H1 (cell line): ENCODE measurements at regions not wholly inside any gene's neighbourhood (a gene's known extent, or its start where the extent isn't known, plus 50 kb on each side); places are given as distances from the start of the nearest gene placed in this dataset.
"Not testable (repeated sequence)": the region's sequence is repeated elsewhere in the genome, so short reads cannot be mapped to it uniquely, and the experiment has no call there.

Experiments
- CTCF ChIA-PET: fragments of 300-600 bp; sonication (Branson Sonifier 250); formaldehyde crosslinking; loops from one replicate; lab custom pipeline; 2021; ENCODE audit not compliant: partially characterized antibody; lab: Charles Lee
- POLR2A ChIA-PET: fragments of 300-600 bp; sonication (Branson Sonifier 250); formaldehyde crosslinking; loops from one replicate; lab custom pipeline; 2021; ENCODE audit warnings: inconsistent platforms; ENCODE audit not compliant: partially characterized antibody; lab: Charles Lee
- DNase-seq, 2 experiments: peaks; one replicate each; pipeline versions ENCODE4 v3.0.0 to v3.0.0-alpha.2; 2010 to 2022; ENCODE audit warnings: low spot score in 2 of 2, low read depth in 1 of 2, mixed read lengths in 1 of 2
- FAIRE-seq: peaks from 2 replicates; lab custom pipeline; 2011; peaks lifted over from hg19 to GRCh38; lab: Jason Lieb, UNC
- H2AFZ ChIP-seq: 2 replicates; pipeline ENCODE4 v1.8.1; 2012; ENCODE audit warnings: low read length, inconsistent platforms
- H2AK5ac ChIP-seq: 2 replicates; pipeline ENCODE4 v1.6.1; 2013; ENCODE audit warnings: low read depth, low read length
- H2BK120ac ChIP-seq: replicated peaks from 2 replicates; pipeline ENCODE3; 2013; ENCODE audit warnings: low read depth, low read length, inconsistent platforms
- H2BK12ac ChIP-seq: 2 replicates; pipeline ENCODE4 v1.6.1; 2013; ENCODE audit warnings: low read depth, low read length
- H2BK15ac ChIP-seq: 2 replicates; pipeline ENCODE4 v1.6.1; 2013; ENCODE audit warnings: low read length
- H2BK20ac ChIP-seq: 2 replicates; pipeline ENCODE4 v1.6.1; 2013; ENCODE audit warnings: low read length
- H2BK5ac ChIP-seq: 2 replicates; pipeline ENCODE4 v1.6.1; 2013; ENCODE audit warnings: low read depth, low read length
- H3K14ac ChIP-seq: 2 replicates; pipeline ENCODE4 v1.6.1; 2013; ENCODE audit warnings: inconsistent platforms; ENCODE audit not compliant: insufficient read length
- H3K18ac ChIP-seq: 2 replicates; pipeline ENCODE4 v1.6.1; 2013; ENCODE audit warnings: low read length; ENCODE audit errors: extremely low read depth
- H3K23ac ChIP-seq: 2 replicates; pipeline ENCODE4 v1.6.1; 2013; ENCODE audit warnings: inconsistent platforms; ENCODE audit not compliant: insufficient read length
- H3K23me2 ChIP-seq: 2 replicates; pipeline ENCODE4 v1.6.1; 2013; ENCODE audit warnings: low read depth, low read length
- H3K27ac ChIP-seq: 2 replicates; pipeline ENCODE4 v1.6.1; 2011; ENCODE audit warnings: low read depth, low read length, inconsistent platforms
- H3K27me3 ChIP-seq, 4 experiments: replicated peaks in 1 of 4; 1 replicate in 1 of 4; 2 replicates in 3 of 4; pipeline versions ENCODE4 v1.6.1 to v1.8.1; 2011 to 2013; ENCODE audit warnings: low read length in 3 of 4, mild to moderate bottlenecking in 3 of 4, inconsistent platforms in 2 of 4, mixed read lengths in 2 of 4, moderate library complexity in 1 of 4; ENCODE audit not compliant: control insufficient read depth in 3 of 4, insufficient read depth in 3 of 4; ENCODE audit errors: extremely low read depth in 1 of 4
- H3K36me3 ChIP-seq, 4 experiments: 2 replicates each; pipeline versions ENCODE4 v1.6.1 to v1.8.1; 2011 to 2013; ENCODE audit warnings: mild to moderate bottlenecking in 4 of 4, low read length in 3 of 4, moderate library complexity in 2 of 4, control low read depth in 1 of 4, inconsistent platforms in 1 of 4; ENCODE audit not compliant: insufficient read depth in 4 of 4, control insufficient read depth in 2 of 4
- H3K4ac ChIP-seq: replicated peaks from 2 replicates; pipeline ENCODE3; 2013; ENCODE audit warnings: low read length, low read depth, mixed read lengths, inconsistent platforms; ENCODE audit not compliant: insufficient read length
- H3K4me1 ChIP-seq, 4 experiments: replicated peaks in 1 of 4; 1 replicate in 1 of 4; 2 replicates in 3 of 4; pipeline versions ENCODE4 v1.6.1 to v1.8.1; 2011 to 2013; ENCODE audit warnings: low read length in 3 of 4, inconsistent platforms in 2 of 4, mixed read lengths in 1 of 4; ENCODE audit not compliant: insufficient read depth in 4 of 4, control insufficient read depth in 3 of 4
- H3K4me2 ChIP-seq, 2 experiments: 2 replicates each; pipeline versions ENCODE4 v1.6.1 to v1.8.1; 2011 to 2013; ENCODE audit warnings: low read depth in 2 of 2, low read length in 2 of 2, control low read depth in 1 of 2, inconsistent platforms in 1 of 2, mild to moderate bottlenecking in 1 of 2; ENCODE audit not compliant: insufficient read depth in 1 of 2
- H3K4me3 ChIP-seq, 4 experiments: fragments of 200-600, 300-600 bp in 1 of 4; sonication (generic), shearing (Covaris generic), sonication (Bioruptor Twin) in 1 of 4; 2 replicates each; pipeline versions ENCODE4 v1.5.1 to v1.8.1; 2011 to 2016; ENCODE audit warnings: low read length in 4 of 4, low read depth in 3 of 4, control low read depth in 2 of 4, inconsistent platforms in 2 of 4, mild to moderate bottlenecking in 2 of 4, mixed read lengths in 1 of 4, moderate library complexity in 1 of 4; ENCODE audit not compliant: insufficient read depth in 2 of 4; ENCODE audit errors: extremely low read depth in 1 of 4
- H3K56ac ChIP-seq: replicated peaks from 2 replicates; pipeline ENCODE3; 2013; ENCODE audit warnings: low read depth, mild to moderate bottlenecking, mixed read lengths, low read length, inconsistent platforms; ENCODE audit not compliant: insufficient read length
- H3K79me1 ChIP-seq: 2 replicates; pipeline ENCODE4 v1.6.1; 2013; ENCODE audit warnings: low read depth, low read length, control low read depth
- H3K79me2 ChIP-seq, 2 experiments: 2 replicates each; pipeline versions ENCODE4 v1.6.1 to v1.8.1; 2012 to 2013; ENCODE audit warnings: low read length in 2 of 2, mild to moderate bottlenecking in 2 of 2, inconsistent platforms in 1 of 2; ENCODE audit not compliant: insufficient read depth in 2 of 2, control insufficient read depth in 1 of 2
- H3K9ac ChIP-seq, 4 experiments: replicated peaks in 1 of 4; 1 replicate in 1 of 4; 2 replicates in 3 of 4; pipeline versions ENCODE4 v1.6.1 to v1.8.1; 2011 to 2013; ENCODE audit warnings: low read depth in 3 of 4, low read length in 3 of 4, control low read depth in 2 of 4, mild to moderate bottlenecking in 2 of 4, moderate library complexity in 2 of 4, inconsistent platforms in 1 of 4; ENCODE audit errors: extremely low read depth in 1 of 4
- H3K9me3 ChIP-seq, 2 experiments: 2 replicates each; pipeline versions ENCODE4 v1.6.1 to v1.8.1; 2012 to 2013; ENCODE audit warnings: mild to moderate bottlenecking in 2 of 2, moderate library complexity in 2 of 2, control low read depth in 1 of 2, inconsistent platforms in 1 of 2, low read depth in 1 of 2, low read length in 1 of 2, mixed read lengths in 1 of 2; ENCODE audit not compliant: insufficient read depth in 2 of 2
- H4K20me1 ChIP-seq, 2 experiments: replicated peaks in 1 of 2; 2 replicates each; pipeline versions ENCODE3 to v1.8.1; 2011 to 2013; ENCODE audit warnings: inconsistent platforms in 2 of 2, low read length in 2 of 2, mild to moderate bottlenecking in 1 of 2; ENCODE audit not compliant: insufficient read depth in 2 of 2, control insufficient read depth in 1 of 2
- H4K5ac ChIP-seq: 2 replicates; pipeline ENCODE4 v1.6.1; 2013; ENCODE audit warnings: low read length, low read depth, mixed read lengths, inconsistent platforms; ENCODE audit not compliant: insufficient read length
- H4K8ac ChIP-seq: 2 replicates; pipeline ENCODE4 v1.8.0; 2013; ENCODE audit warnings: mild to moderate bottlenecking, moderate library complexity, low read length, inconsistent platforms; ENCODE audit not compliant: insufficient read depth; ENCODE audit errors: extremely low read depth
- H4K91ac ChIP-seq: replicated peaks from 2 replicates; pipeline ENCODE3; 2013; ENCODE audit warnings: low read length, mixed read lengths, inconsistent platforms; ENCODE audit not compliant: insufficient read length
- WGBS, 2 experiments: shearing (Covaris generic) in 1 of 2; methylation state at CpG; one replicate each; pipeline versions ENCODE4 v1.1.6 to v1.1.7; 2013 to 2015; ENCODE audit warnings: low lambda C conversion rate in 2 of 2, mixed read lengths in 2 of 2, inconsistent platforms in 1 of 2, low coverage in 1 of 2, missing lambda C conversion rate in 1 of 2; ENCODE audit not compliant: insufficient replicate concordance in 2 of 2, insufficient coverage in 1 of 2, insufficient read length in 1 of 2; ENCODE audit errors: extremely low coverage in 1 of 2, missing lambda C conversion rate in 1 of 2; 5-methylcytosine and 5-hydroxymethylcytosine counted together

- peaks cover 0 to 13% (median 7%) of the 10 kb centered on the region in 4 experiments; a peak in 5 of 7 replicates for H3K4me1 ChIP-seq
- not testable (repeated sequence) for H3K18ac ChIP-seq, H3K27me3 ChIP-seq, H2BK120ac ChIP-seq, H2AK5ac ChIP-seq, H3K23ac ChIP-seq, H3K56ac ChIP-seq, H3K79me1 ChIP-seq, H3K4ac ChIP-seq, H4K8ac ChIP-seq, H4K5ac ChIP-seq, H3K79me2 ChIP-seq, H3K4me2 ChIP-seq, H2BK20ac ChIP-seq, FAIRE-seq, DNase-seq, H3K9ac ChIP-seq, H3K9me3 ChIP-seq, H2AFZ ChIP-seq, H3K23me2 ChIP-seq, H2BK15ac ChIP-seq, H4K20me1 ChIP-seq, H3K4me3 ChIP-seq, H2BK5ac ChIP-seq, H3K36me3 ChIP-seq, H4K91ac ChIP-seq, H3K14ac ChIP-seq, H2BK12ac ChIP-seq, H3K27ac ChIP-seq
- ChIA-PET POLR2A (interaction anchor here (1.1 kb wide), 1 partner anchor 94 kb away, joined by 3 read pairs; no protein-coding TSS in a partner anchor), CTCF (interaction anchor here (1.4 kb wide), 1 partner anchor 26 kb away, joined by 3 read pairs; no protein-coding TSS in a partner anchor)
- 97% methylated on average over 18 of the region's 19 CpGs; no CpG with 5 or more reads in 1 of the 2 experiments for WGBS, 2 experiments
Measured at GRCh38 chr17:83011676-83012075, 67.7 kb upstream of the METRNL start.
